Breast epithelium (tissue), 3 donors: ENCODE measurements at regions not wholly inside any gene's neighbourhood (a gene's known extent, or its start where the extent isn't known, plus 50 kb on each side); places are given as distances from the start of the nearest gene placed in this dataset.

ENCODE experiments used
- POLR2A ChIP-seq: fragments of 450-650 bp; IDR thresholded peaks from one replicate; pipeline ENCODE4 v1.6.1; 2016; ENCODE audit warnings: antibody characterized with exemption, mild to moderate bottlenecking, moderate library complexity
- POLR2AphosphoS5 ChIP-seq, 3 donors: sonication (generic); formaldehyde crosslinking; IDR thresholded peaks; one replicate each; pipeline ENCODE4 v1.6.1; 2017; ENCODE audit warnings: antibody characterized with exemption in 3 of 3
- TF ChIP-seq, protein P1 (sequence below), 3 donors: fragments of 450-650 bp; IDR thresholded peaks; one replicate each; pipeline ENCODE4 v1.5.1; 2016 to 2017; ENCODE audit warnings: antibody characterized with exemption in 3 of 3, mild to moderate bottlenecking in 3 of 3, moderate library complexity in 3 of 3

DNA sequence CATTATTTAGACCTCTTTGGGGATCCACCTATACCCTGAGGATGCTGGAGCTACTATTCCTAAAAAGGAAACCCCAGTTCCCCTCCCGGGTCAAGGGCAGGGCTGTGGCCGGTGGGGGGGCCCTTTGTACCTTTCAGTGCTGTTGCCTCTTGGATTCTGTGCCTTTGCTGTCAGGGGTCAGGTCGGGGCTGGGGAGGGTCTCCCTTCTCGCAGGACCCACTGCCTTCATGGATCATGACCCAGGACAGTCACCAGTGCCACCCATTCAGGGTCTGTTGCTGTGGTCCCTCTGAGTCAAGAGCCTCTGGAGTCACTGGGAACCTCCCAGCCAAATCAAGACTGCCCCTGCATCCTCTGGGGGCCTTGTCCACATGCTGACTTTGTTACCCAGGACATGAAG is 78.1 kb upstream of the CCND1 start:
- TF ChIP-seq, protein P1, sequence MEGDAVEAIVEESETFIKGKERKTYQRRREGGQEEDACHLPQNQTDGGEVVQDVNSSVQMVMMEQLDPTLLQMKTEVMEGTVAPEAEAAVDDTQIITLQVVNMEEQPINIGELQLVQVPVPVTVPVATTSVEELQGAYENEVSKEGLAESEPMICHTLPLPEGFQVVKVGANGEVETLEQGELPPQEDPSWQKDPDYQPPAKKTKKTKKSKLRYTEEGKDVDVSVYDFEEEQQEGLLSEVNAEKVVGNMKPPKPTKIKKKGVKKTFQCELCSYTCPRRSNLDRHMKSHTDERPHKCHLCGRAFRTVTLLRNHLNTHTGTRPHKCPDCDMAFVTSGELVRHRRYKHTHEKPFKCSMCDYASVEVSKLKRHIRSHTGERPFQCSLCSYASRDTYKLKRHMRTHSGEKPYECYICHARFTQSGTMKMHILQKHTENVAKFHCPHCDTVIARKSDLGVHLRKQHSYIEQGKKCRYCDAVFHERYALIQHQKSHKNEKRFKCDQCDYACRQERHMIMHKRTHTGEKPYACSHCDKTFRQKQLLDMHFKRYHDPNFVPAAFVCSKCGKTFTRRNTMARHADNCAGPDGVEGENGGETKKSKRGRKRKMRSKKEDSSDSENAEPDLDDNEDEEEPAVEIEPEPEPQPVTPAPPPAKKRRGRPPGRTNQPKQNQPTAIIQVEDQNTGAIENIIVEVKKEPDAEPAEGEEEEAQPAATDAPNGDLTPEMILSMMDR (IDR thresholded peaks at IDR 0.05): no peak
- no peak for TF ChIP-seq POLR2AphosphoS5 (IDR thresholded peaks at IDR 0.05)
- no peak for TF ChIP-seq POLR2A
